Ovary (tissue), 3 donors: ENCODE measurements at regions not wholly inside any gene's neighbourhood (a gene's known extent, or its start where the extent isn't known, plus 50 kb on each side); places are given as distances from the start of the nearest gene placed in this dataset.

ENCODE experiments used
- CTCF ChIP-seq, 3 donors: fragments of 450-650 bp in 2 of 3; fragments of 200-600 bp in 1 of 3; IDR thresholded peaks; one replicate each; pipeline versions ENCODE4 v1.5.1 to v1.8.0; 2016 to 2022; ENCODE audit warnings: antibody characterized with exemption in 3 of 3, mild to moderate bottlenecking in 1 of 3
- EP300 ChIP-seq: sonication (generic); formaldehyde crosslinking; IDR thresholded peaks from one replicate; pipeline ENCODE4 v1.6.1; 2017; ENCODE audit warnings: antibody characterized with exemption
- donor health status: DM: no; HTN: no; CAD: no.

GRCh38 chr12:60981473-60981872 lies 1278.7 kb upstream of the USP15 start:
- TF ChIP-seq CTCF (IDR thresholded peaks at IDR 0.05) (no peak), EP300 (no peak)
